TTC549 (cell line): ENCODE measurements at regions not wholly inside any gene's neighbourhood (a gene's known extent, or its start where the extent isn't known, plus 50 kb on each side); places are given as distances from the start of the nearest gene placed in this dataset.
"Not testable (repeated sequence)": the region's sequence is repeated elsewhere in the genome, so short reads cannot be mapped to it uniquely, and the experiment has no call there.

ENCODE experiments used
- FAIRE-seq: peaks from 2 replicates; lab custom pipeline; 2012; peaks lifted over from hg19 to GRCh38; lab: Jason Lieb, UNC

DNA sequence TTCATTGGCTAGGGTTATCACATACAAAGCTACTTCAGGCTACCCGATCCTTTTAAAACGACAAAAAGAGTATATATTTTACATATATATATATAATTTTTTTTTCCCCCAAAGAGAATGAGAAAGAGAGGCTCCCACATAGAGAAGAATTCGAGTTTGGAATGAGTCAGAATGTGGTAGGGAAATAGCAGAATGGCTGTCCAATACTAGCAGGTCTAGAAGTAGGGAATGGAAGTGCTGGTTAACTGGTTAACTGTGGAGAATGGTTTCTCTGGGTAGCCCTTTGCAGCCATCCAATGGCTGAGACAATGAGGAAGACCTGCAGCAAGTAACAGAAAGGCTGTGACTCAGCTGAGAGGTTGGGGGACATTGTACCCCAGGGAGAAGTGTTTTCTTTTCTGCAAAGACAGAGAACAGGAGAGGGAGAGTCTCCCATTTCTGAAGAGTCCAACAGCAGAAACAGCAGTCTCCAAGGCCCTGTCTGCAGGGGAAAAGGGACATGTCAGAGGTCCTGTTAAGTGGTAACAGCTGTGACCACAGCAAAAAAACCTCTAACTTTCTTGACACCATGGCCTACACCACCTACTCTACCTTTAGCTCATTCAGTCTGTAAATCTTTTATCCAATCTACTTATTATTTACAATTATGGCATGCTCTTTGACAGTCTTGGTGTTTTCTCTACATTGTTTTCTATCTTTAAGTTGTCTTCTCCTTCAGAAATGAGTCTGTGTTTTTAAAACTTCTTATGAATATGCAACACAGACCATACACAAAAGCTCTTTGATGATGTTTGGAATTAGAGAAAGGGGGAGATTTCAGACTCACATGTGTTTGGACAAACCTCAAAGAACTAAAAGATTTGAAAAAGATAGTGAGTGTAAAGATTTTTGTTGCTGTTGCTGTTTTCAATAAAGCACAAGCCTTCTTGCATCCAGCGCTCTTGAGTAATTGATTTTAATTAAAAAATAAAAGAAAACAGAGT is 116.1 kb upstream of the SLC7A14 start:
- no peak for FAIRE-seq

DNA sequence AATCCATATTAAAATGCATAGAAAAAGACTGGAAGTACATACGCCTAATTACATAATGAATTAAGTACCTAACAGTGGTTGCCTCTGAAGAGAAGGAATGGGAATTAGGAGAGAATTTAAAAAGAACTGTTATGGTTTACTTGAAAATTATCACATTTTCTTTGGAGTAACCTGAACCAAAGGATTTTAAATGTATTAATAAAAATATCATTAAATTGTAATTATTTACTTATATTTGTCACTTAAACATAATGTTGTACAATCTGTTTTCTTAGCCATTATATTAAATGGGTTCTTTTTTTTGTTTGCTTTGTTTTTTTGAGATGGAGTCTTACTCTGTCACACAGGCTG is 114.2 kb upstream of the SLC7A14 start:
- no peak for FAIRE-seq

DNA sequence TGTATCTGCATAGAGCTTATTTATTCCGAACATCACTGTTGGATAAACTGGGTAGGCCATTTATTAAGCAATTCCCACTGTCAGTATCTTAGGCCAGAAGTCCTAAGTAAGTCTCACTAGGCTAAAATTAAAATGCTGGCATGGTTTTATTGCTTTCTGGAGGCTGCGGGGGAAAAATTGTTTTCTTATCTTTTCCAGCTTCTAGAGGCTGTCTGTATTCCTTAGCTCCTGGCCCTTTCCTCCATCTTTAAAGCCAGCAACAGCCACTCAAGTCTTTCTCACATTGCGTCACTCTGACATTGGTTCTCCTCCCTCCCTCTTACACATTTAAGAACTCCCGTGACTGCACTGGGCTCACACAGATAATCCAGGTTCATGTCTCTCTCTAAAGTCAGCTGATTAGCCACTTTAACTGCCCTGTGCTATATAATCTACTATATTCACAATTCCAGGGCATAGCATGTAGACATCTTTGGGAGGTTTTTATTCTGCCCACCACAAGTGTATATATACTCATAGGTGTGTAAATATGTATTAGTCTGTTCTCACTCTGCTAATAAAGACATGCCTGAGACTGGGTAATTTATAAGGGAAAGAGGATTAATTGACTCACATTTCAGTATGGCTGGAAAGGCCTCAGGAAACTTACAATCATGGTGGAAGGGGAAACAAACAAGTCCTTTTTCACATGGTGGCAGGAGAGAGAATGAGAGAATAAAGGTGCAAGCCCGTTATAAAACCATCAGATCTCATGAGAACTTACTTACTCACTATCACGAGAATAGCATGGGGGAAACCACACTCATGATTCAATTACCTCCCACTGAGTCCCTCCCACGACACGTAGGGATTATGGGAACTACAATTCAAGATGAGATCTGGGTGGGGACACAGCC is 113.5 kb upstream of the SLC7A14 start:
- FAIRE-seq: no peak

DNA sequence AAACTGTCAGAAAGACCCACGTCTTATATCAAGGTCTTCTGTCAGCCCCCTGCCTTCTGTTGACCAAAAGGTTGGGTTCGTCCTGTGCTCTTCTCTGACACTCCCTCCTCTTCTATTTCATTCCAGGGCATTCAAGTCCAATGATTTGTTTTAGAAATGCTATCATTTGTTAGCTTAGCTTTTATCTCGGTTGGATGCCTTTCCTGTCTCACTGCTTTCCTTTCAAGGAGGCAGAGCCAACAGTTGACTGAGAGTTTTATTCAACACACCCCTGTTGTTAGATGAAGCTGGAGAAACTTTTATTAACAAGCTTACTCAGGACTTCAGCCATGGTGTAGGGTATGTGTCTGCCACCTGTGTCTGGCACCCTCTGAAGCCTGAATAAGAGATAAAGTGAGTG is 112.0 kb upstream of the SLC7A14 start:
- FAIRE-seq: no peak

DNA sequence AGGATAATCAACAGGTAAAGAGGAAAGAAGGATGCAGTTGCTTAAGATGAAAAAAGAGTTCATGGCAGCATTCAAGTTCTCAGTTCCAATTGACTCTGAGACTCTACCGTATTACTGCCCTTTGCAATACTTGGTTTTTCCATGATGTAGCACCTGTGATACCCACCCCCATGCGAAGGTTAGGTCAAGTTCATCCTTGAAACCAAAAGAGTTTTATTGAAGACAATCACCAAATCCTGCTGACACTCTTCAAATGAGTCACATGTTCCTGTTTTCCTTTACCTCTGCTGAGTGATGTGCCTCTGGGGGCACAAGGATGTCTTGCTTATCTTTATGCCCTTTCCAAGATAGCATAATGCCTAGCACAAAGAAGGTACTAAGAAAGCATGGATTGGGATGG is 111.3 kb upstream of the SLC7A14 start:
- no peak for FAIRE-seq

DNA sequence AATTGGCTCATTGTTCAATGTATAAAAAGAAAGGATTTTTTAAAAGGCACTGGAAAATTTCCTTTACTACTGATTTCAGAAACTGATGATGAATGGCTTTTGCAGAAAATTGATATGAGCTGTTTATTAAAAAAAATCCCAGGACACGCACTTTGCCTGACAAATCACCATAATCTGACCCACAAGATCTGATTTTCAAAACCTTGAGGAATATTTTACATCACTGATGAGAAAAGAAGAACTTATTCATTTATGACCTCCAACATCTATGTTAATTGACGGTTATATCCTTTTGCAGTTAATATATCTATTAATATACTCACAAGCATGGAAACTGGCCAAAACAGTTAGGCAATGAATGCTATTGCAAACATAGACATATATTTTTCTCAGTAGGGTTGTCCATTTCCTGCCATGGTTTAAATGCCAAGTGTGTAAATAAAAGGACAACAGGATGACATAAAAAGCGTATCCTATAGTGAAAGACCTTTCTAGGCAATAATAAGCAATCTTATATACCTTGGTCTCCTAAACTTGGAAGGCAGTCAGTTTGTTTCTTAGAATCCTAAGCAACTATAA is 109.7 kb upstream of the SLC7A14 start:
- no peak for FAIRE-seq

DNA sequence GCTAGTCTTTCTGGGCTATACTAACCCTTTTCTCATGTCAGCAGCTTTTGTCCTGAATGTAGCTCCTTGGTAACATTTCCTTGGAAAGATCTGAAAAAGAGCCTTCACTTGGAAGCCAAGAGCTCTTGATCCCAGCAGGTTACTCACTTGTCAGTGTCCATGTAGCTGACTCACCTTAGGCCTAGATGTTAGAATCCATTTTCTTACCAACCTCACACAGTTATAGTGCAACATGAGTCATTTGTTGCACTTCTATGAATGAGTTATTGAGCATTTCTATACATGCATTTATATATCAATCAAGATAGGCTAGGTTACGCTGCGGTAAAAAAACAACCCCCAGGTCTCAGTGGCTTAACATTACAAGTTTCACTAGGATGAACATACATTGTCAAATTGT is 106.8 kb upstream of the SLC7A14 start:
- no peak for FAIRE-seq

DNA sequence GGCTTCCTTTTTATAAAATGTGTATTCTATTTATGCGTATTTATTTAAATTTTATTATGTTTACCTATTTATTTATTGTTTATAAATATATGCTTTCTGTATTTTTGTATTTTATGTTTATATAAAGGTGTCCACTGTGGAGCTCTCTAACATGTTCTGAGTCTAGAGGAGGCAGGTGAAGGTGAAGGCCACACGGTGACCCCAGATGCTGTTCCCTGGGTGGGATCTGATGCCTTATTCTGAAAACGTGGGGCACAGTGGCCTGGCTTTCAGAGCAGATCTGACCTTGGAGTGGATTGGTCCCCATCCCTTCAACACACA is 104.7 kb upstream of the SLC7A14 start:
- no peak for FAIRE-seq

DNA sequence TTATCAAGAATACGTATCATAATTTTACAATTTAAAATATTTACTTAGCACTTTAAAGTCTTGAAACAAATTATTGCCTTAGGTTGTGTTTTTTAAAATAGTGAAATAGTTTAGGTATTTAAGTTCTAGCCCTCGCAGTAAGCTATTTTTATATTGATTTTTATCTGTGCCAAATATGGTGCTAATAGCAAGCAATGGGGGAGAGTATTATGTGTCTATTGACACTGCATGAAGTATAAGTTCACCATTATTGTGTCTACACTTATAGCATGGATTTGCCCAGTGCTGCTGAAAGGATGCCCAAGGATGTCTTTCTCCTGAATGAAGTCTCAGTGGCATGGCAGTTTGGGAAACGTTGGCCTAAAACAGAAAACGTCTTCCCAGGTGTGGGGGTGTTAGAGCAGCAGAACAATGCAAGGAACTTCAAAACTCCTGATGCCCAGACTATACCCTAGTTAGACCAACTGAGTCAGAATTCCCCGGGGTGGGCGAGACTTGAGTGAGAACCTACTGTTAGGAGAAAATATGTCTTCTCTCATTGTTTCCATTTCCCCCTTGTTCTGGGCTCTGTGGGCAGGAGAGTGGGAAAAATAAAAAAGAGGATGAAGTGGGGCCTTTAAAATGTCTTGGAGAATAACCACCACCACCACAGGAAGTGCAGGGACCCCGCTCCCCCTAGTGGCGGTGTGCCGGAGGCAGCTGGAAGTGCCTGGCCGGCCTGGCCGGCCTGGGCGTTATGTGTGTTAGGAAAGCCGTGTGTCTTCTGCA is 104.2 kb upstream of the SLC7A14 start:
- FAIRE-seq: no peak

DNA sequence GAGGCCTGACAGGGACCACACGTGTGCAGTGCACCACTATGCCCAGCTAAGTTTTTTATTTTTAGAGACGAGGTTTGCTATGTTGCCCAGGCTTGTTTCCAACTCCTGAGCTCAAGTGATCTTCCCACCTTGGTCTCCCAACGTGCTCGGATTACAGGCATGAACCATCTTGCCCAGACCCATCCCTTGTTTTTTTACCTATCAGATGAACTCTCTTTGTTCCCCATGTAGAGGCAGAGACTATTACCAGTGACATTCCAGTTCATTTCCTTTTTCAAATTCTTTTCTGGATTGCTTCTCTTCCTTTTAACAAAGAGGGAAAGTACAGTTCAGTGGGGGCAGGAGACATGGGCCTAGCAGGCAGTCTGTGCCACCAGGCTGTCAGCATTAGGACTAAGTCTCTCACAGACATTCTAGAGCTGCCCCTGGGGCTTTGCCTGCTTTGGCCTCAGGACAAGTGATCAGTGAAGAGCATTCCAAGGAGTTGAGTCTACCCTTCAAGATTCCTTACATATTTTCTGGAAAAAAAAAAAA is 103.5 kb upstream of the SLC7A14 start:
- FAIRE-seq: no peak

DNA sequence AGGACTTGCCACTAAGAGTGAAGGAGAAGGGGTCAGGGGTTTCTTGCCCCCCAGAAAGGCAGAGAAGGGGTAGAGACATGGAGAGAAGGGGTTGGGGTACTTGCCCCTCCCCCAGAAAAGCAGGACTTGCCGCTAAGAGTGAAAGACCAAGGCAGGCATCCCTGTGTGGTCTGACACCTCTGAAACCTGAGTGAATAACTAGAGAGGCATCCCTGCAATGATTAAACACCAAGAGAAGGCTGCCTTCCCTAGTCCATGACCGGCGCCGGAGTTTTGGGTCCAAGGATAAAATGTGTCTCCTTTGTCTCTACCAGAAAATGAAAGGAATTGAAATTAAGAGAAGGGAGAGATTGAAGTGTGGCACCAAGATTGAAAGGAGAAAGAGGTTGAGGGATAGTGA is 102.3 kb upstream of the SLC7A14 start:
- not testable (repeated sequence) for FAIRE-seq

DNA sequence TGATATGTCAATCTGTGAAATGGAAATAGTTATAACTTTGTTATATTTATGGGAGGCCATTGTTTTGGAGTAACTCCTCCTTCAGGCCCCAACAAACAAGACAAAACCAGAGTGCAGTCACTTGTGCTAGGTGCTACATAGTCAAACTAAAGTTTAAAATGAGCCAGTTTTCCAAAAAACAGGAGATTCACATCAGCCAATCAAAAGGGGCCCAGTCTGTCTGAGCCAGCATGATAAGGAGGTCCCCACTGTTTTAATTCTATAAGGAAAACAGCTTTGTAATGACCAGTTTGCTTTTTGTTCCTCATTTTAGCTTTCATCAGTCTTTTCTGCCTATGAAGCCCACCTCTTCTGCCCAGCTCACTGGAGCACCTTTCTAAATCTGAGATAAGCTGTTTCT is 94.7 kb upstream of the SLC7A14 start:
- no peak for FAIRE-seq

DNA sequence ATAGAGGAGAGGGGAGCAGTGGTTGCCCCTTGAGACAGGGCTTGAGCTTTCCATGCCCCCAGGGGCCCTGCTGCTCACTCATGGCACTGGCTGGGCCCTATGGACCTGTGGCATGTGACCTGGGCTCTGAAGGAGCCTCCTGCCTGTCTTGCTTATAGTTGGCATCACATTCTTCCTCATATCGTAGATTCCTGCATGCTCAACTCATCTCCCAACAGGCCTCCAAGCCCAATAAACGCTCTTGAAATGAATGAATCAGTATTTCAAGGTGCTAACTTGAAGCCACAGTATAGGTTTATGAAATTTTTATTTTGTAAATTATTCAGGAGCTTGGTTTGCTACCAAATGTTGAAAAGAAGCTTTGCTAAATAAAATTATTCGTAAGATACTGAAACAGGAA is 93.3 kb upstream of the SLC7A14 start:
- FAIRE-seq: no peak

DNA sequence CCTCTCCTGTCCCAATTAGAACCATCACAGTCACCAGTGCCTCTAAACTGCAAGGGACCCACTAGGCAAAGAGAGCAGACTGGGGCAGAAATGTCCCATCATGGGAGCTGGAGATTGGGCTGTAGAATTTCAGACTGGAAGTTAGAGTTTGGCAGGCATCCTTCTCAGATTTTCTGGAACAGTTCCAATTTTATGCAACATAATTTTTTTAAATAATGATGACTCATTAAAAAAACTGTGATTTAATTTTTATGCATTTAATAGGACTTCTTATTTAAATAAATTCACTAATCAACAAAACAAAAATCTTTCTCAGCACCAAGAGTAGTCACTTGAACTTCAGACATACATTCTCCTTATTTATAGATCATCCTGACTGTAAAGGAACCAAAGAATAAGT is 84.6 kb upstream of the SLC7A14 start:
- FAIRE-seq: no peak

DNA sequence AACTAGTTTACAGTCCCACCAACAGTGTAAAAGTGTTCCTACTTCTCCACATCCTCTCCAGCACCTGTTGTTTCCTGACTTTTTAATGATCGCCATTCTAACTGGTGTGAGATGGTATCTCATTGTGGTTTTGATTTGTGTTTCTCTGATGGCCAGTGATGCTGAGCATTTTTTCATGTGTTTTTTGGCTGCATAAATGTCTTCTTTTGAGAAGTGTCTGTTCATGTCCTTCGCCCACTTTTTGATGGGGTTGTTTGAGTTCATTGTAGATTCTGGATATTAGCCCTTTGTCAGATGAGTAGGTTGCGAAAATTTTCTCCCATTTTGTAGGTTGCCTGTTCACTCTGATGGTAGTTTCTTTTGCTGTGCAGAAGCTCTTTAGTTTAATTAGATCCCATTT is 77.1 kb upstream of the SLC7A14 start:
- not testable (repeated sequence) for FAIRE-seq

DNA sequence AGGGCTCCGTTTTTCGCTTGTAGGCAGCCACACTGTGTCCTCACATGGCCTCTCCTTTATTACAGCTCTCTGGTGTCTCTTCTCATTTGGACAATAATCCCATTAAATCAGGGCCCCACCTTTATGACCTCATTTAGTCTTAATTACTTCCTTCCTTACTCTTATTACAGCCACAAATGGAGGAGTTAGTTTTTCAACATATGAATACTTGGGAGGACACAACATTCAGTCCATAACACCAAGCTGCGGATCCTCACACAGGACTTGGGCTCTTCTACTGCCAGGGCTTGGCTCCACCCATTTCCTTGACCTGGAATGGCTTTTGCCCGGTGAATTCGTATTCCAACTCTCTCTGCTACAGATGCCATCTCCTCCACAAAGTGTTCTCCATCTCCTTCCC is 74.3 kb upstream of the SLC7A14 start:
- no peak for FAIRE-seq

DNA sequence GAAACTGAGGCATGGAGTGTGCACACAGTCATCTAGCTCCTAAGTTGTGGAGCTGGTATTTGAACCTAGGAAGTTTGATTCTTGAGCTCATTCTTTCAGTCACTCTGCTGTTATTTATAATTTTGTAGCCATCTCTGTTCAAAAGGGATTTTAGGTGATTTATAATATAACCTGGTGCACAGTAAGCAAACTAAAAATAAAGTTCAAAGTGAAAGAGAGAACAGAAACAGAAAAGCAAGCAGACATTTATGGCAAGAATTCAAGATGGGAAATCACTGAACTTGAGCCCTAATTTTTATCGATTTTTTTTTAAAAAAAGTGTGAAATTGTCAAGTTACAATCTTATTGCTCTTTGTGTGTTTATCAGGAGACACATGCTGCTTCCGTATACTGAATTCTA is 71.4 kb upstream of the SLC7A14 start:
- FAIRE-seq: no peak

DNA sequence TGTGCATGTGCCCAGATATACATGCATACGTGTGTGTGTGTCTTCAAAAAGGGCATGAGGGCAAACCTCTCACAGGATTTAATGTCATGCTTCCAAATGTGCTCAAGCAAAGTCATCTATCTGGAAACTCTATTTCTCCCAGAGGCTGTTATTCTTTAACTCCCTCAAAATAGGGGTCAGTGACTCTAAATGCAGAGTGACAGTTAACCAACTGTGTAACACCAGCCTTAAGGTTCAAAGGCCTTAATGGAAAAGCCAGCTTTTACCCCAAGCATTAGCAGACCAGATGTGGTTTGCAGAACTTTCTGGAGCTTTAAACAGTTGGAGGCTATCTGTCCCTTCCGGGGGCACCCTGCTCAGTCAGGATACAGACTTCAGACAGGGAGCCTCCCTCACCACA is 70.4 kb upstream of the SLC7A14 start:
- FAIRE-seq: no peak

DNA sequence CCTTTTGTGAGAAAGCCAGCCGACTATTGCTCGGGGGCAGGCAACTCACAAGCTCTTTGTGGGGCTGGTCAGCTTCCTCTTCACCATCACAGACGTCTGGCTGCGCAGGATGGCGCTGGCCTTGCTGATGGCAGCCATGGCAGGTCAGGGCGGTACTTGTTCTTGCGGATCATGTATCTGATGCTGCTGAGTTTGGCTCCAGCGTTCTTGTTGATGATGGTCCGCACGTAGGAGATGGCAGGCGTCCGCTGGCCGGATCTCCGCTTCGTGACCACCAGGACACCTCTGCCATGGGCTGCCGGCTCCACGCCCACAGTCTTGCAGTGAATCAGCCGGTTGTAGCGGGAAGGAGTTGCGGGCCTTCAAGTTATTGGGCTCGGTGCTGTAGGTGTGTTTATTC is 67.9 kb upstream of the SLC7A14 start:
- FAIRE-seq: no peak

DNA sequence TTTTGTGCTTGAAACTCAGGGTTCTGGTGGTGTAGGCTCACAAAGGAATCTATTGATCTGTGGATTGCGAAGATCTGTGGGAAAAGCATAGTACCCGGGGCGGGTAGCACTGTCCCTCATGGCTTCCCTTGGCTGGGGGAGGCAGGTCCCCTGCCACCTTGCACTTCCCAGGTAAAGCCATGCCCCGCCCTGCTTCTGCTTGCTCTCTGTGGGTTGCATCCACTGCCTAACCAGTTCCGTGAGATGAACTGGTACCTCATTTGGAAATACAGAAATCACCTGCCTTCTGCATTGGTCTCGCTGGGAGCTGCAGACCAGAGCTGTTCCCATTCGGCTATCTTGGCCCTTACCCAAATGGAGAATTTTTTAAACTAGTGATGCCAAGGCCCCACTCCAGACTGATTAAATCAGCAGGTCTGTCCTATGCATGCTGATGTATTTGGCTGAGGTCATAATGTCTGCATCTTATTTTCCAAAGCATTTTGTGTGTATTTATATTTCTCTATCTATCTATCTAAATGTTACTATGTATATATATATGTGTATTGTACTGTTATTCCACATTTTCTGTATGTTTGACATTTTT is 65.5 kb upstream of the SLC7A14 start:
- FAIRE-seq: no peak

DNA sequence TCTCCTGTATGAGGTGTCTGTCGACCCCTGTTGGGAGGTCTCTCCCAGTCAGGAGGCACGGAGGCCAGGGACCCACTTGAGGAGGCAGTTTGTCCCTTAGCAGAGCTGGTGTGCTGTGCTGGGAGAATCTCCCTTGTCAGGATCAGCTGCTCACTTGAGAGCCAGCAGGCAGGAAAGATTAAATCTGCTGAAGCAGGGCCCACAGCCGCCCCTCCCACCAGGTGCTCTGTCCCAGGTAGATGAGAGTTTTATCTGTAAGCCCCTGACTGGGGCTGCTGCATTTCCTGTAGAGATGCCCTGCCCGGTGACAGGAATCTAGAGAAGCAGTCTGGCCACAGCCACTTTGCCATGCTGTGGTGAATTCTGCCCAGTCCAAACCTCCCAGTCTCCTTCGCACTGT is 64.7 kb upstream of the SLC7A14 start:
- FAIRE-seq: not testable (repeated sequence)

DNA sequence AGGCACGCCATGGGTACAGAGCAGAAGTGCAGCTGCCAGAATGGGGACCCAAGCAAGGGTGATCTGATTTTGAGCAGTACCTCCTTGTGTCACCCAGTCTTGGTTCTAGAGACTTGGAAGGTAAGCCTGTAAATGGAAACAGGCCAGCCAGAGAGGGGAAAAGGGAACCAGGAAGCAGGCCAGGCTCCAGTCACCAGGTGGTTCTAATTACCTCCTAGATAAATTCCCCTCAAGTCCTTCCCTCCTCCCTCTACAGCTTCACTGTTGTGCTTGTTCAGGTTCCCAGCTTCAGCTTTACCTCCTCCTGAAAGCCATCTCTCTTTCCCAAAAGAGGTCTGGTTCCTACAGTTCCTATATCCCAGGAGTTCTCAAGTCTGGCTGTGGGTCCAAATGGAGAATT is 58.8 kb upstream of the SLC7A14 start:
- no peak for FAIRE-seq
